ENCODE measurements at regions not wholly inside any gene's neighbourhood (a gene's known extent, or its start where the extent isn't known, plus 50 kb on each side); places are given as distances from the start of the nearest gene placed in this dataset.
"Not testable (repeated sequence)": the region's sequence is repeated elsewhere in the genome, so short reads cannot be mapped to it uniquely, and the experiment has no call there.

GRCh38 chr12:111251787-111252186 lies 117.1 kb downstream of the PHETA1 start:
- peaks cover 0 to 6% (median 3%) of the 10 kb centered on the region in 5 donors for H3K27me3 Mint-ChIP-seq
- POLR2A ChIA-PET = no interaction called here
- no peaks in the 10 kb centered on the region for H3K36me3 Mint-ChIP-seq
- H3K4me3 Mint-ChIP-seq = no peak overlapping the region
- peaks cover 0 to 2% (median under 1%) of the 10 kb centered on the region in 4 donors for H3K4me1 Mint-ChIP-seq
- no peaks in the 10 kb centered on the region for H3K9me3 Mint-ChIP-seq
- no peak for ATAC-seq
- no peak for DNase-seq
- no peak overlapping the region for H3K27ac Mint-ChIP-seq

GRCh38 chr12:111251058-111251730 lies 117.7 kb downstream of the PHETA1 start:
- Mint-ChIP-seq H3K27me3 (peaks cover 0 to 6% (median 3%) of the 10 kb centered on the region in 5 donors), H3K4me3 (no peak overlapping the region), H3K4me1 (peaks cover 0 to under 1% (median 0%) of the 10 kb centered on the region in 4 donors), H3K9me3 (peaks cover 0 to 2% (median 0%) of the 10 kb centered on the region in 9 donors), H3K27ac (no peak overlapping the region), H3K36me3 (no peaks in the 10 kb centered on the region)
- DNase-seq (no peak), ATAC-seq (no peak)
- POLR2A ChIA-PET = no interaction called here

- POLR2A ChIA-PET = no interaction called here
- H3K27ac Mint-ChIP-seq = peak overlapping the region in 1 of 10 donors; percentile 38
- H3K36me3 Mint-ChIP-seq = no peaks in the 10 kb centered on the region
- peaks cover 0 to 6% (median 3%) of the 10 kb centered on the region in 5 donors for H3K27me3 Mint-ChIP-seq
- ATAC-seq = no peak
- no peaks in the 10 kb centered on the region for H3K4me1 Mint-ChIP-seq
- H3K4me3 Mint-ChIP-seq = no peak overlapping the region
- DNase-seq = no peak
- peaks cover 0 to 2% (median 0%) of the 10 kb centered on the region in 9 donors for H3K9me3 Mint-ChIP-seq
Observed at GRCh38 chr12:111250251-111250881, 118.5 kb downstream of the PHETA1 start.

- Mint-ChIP-seq H3K4me1 (no peaks in the 10 kb centered on the region), H3K27me3 (peaks cover 0 to 6% (median 3%) of the 10 kb centered on the region in 5 donors), H3K9me3 (peaks cover 0 to 6% (median 0%) of the 10 kb centered on the region in 9 donors), H3K27ac (no peak overlapping the region), H3K4me3 (no peak overlapping the region), H3K36me3 (no peaks in the 10 kb centered on the region)
- no peak for DNase-seq
- ATAC-seq = no peak
- POLR2A ChIA-PET = interaction anchor here (0.7 kb wide), 1 partner anchor 91 kb away, joined by 4 read pairs; no protein-coding TSS in a partner anchor
Observed at GRCh38 chr12:111249757-111250156, 119.1 kb downstream of the PHETA1 start.

GRCh38 chr12:111249018-111249370 lies 119.9 kb downstream of the PHETA1 start:
- no peaks in the 10 kb centered on the region for H3K36me3 Mint-ChIP-seq
- POLR2A ChIA-PET = interaction anchor here (0.7 kb wide), 1 partner anchor 90 kb away, joined by 4 read pairs; no protein-coding TSS in a partner anchor
- no peaks in the 10 kb centered on the region for H3K4me1 Mint-ChIP-seq
- no peak overlapping the region for H3K4me3 Mint-ChIP-seq
- peaks cover 0 to 6% (median 3%) of the 10 kb centered on the region in 5 donors for H3K27me3 Mint-ChIP-seq
- H3K27ac Mint-ChIP-seq = no peak overlapping the region
- ATAC-seq = no peak
- peaks cover 0 to 11% (median 0%) of the 10 kb centered on the region in 9 donors for H3K9me3 Mint-ChIP-seq
- DNase-seq = no peak

GRCh38 chr12:111248236-111249017 lies 120.5 kb downstream of the PHETA1 start:
- no peak overlapping the region for H3K4me3 Mint-ChIP-seq
- peaks cover 0 to 11% (median 2%) of the 10 kb centered on the region in 9 donors for H3K9me3 Mint-ChIP-seq
- POLR2A ChIA-PET = no interaction called here
- H3K4me1 Mint-ChIP-seq = no peaks in the 10 kb centered on the region
- H3K27ac Mint-ChIP-seq = no peak overlapping the region
- peaks cover 0 to 5% (median 3%) of the 10 kb centered on the region in 5 donors for H3K27me3 Mint-ChIP-seq
- no peak for DNase-seq
- no peak for ATAC-seq
- no peaks in the 10 kb centered on the region for H3K36me3 Mint-ChIP-seq

GRCh38 chr12:111247083-111247783 lies 121.7 kb downstream of the PHETA1 start:
- POLR2A ChIA-PET = no interaction called here
- no peak for ATAC-seq
- peaks cover 0 to 2% (median 0%) of the 10 kb centered on the region in 5 donors for H3K27me3 Mint-ChIP-seq
- H3K27ac Mint-ChIP-seq = no peak overlapping the region
- no peak overlapping the region for H3K4me3 Mint-ChIP-seq
- H3K4me1 Mint-ChIP-seq = no peaks in the 10 kb centered on the region
- H3K9me3 Mint-ChIP-seq = peaks cover 0 to 14% (median 3%) of the 10 kb centered on the region in 9 donors
- DNase-seq = no peak
- H3K36me3 Mint-ChIP-seq = no peaks in the 10 kb centered on the region

- ATAC-seq (no peak), DNase-seq (no peak)
- POLR2A ChIA-PET = no interaction called here
- Mint-ChIP-seq H3K4me1 (no peaks in the 10 kb centered on the region), H3K27me3 (peaks cover 0 to 2% (median 0%) of the 10 kb centered on the region in 5 donors), H3K9me3 (peaks cover 0 to 16% (median 3%) of the 10 kb centered on the region in 9 donors), H3K36me3 (no peaks in the 10 kb centered on the region), H3K4me3 (no peak overlapping the region), H3K27ac (no peak overlapping the region)
Observed at GRCh38 chr12:111246477-111247011, 122.4 kb downstream of the PHETA1 start.

GRCh38 chr12:111245701-111246476 lies 123.0 kb downstream of the PHETA1 start:
- no peaks in the 10 kb centered on the region for H3K4me1 Mint-ChIP-seq
- no peak for ATAC-seq
- POLR2A ChIA-PET = no interaction called here
- no peak overlapping the region for H3K4me3 Mint-ChIP-seq
- H3K27ac Mint-ChIP-seq = no peak overlapping the region
- no peak for DNase-seq
- no peaks in the 10 kb centered on the region for H3K36me3 Mint-ChIP-seq
- H3K9me3 Mint-ChIP-seq = peaks cover 0 to 16% (median 3%) of the 10 kb centered on the region in 9 donors
- H3K27me3 Mint-ChIP-seq = peaks cover 0 to 2% (median 0%) of the 10 kb centered on the region in 5 donors

GRCh38 chr12:111244673-111245072 lies 124.2 kb downstream of the PHETA1 start:
- POLR2A ChIA-PET = no interaction called here
- peaks cover 0 to 2% (median 0%) of the 10 kb centered on the region in 5 donors for H3K27me3 Mint-ChIP-seq
- no peak for ATAC-seq
- no peak overlapping the region for H3K4me3 Mint-ChIP-seq
- no peaks in the 10 kb centered on the region for H3K36me3 Mint-ChIP-seq
- peak overlapping the region in 1 of 10 donors; percentile 79 for H3K27ac Mint-ChIP-seq
- H3K4me1 Mint-ChIP-seq = no peaks in the 10 kb centered on the region
- DNase-seq = no peak
- H3K9me3 Mint-ChIP-seq = peaks cover 0 to 16% (median 3%) of the 10 kb centered on the region in 9 donors

- H3K27me3 Mint-ChIP-seq, DNase-seq, POLR2A ChIA-PET, H3K4me1 Mint-ChIP-seq, H3K27ac Mint-ChIP-seq, H3K36me3 Mint-ChIP-seq, ATAC-seq, H3K4me3 Mint-ChIP-seq: not testable (repeated sequence)
- H3K9me3 Mint-ChIP-seq = peaks cover 0 to 16% (median 3%) of the 10 kb centered on the region in 9 donors
Observed at GRCh38 chr12:111242817-111243216, 126.1 kb downstream of the PHETA1 start.

- Mint-ChIP-seq H3K36me3 (no peaks in the 10 kb centered on the region), H3K4me3 (no peak overlapping the region), H3K27ac (no peak overlapping the region), H3K9me3 (peaks cover 0 to 16% (median 3%) of the 10 kb centered on the region in 9 donors), H3K27me3 (peaks cover 0 to 6% (median 2%) of the 10 kb centered on the region in 5 donors), H3K4me1 (no peaks in the 10 kb centered on the region)
- DNase-seq = no peak
- POLR2A ChIA-PET = no interaction called here
- no peak for ATAC-seq
Observed at GRCh38 chr12:111242184-111242583, 126.7 kb downstream of the PHETA1 start.

All from naive thymus-derived CD8-positive, alpha-beta T cell (primary cell).